OCI-LY3 (cell line): ENCODE measurements at regions not wholly inside any gene's neighbourhood (a gene's known extent, or its start where the extent isn't known, plus 50 kb on each side); places are given as distances from the start of the nearest gene placed in this dataset.

Experiments
- EZH2phosphoT487 ChIP-seq: fragments of 200-600 bp; shearing (Covaris generic); IDR thresholded peaks from 2 replicates; pipeline ENCODE4 v1.6.1; 2018; ENCODE audit warnings: antibody characterized with exemption, mixed run types, low read depth
- TF ChIP-seq, protein P1 (sequence below): fragments of 200-600, 300-600 bp; sonication (generic); IDR thresholded peaks from 2 replicates; pipeline ENCODE4 v1.5.1; 2014; ENCODE audit warnings: antibody characterized with exemption, low read length, low read depth

DNA sequence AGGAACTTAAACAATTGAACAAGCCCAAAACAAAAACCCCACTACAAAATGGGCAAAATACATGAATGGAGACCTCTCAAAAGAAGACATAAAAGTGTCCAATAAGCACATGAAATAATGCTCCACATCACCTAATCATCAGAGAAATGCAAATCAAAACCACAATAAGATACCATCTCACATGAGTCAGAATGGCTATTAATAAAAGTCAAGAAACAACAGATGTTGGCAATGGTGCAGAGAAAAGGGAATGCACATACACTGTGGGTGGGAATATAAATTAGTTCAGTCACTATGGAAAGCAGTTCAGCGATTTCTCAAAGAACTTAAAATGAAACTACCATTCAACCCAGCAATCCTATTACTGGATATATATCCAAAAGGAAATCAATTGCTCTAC is 337.4 kb upstream of the GRIA1 start:
- TF ChIP-seq, protein P1, sequence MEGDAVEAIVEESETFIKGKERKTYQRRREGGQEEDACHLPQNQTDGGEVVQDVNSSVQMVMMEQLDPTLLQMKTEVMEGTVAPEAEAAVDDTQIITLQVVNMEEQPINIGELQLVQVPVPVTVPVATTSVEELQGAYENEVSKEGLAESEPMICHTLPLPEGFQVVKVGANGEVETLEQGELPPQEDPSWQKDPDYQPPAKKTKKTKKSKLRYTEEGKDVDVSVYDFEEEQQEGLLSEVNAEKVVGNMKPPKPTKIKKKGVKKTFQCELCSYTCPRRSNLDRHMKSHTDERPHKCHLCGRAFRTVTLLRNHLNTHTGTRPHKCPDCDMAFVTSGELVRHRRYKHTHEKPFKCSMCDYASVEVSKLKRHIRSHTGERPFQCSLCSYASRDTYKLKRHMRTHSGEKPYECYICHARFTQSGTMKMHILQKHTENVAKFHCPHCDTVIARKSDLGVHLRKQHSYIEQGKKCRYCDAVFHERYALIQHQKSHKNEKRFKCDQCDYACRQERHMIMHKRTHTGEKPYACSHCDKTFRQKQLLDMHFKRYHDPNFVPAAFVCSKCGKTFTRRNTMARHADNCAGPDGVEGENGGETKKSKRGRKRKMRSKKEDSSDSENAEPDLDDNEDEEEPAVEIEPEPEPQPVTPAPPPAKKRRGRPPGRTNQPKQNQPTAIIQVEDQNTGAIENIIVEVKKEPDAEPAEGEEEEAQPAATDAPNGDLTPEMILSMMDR: no peak
- no peak for TF ChIP-seq EZH2phosphoT487
